HG03025 (cell line): ENCODE measurements at regions not wholly inside any gene's neighbourhood (a gene's known extent, or its start where the extent isn't known, plus 50 kb on each side); places are given as distances from the start of the nearest gene placed in this dataset.
"Not testable (repeated sequence)": the region's sequence is repeated elsewhere in the genome, so short reads cannot be mapped to it uniquely, and the experiment has no call there.

Source experiments
- ATAC-seq: cut with Tn5 transposase; IDR thresholded peaks from one replicate; pipeline ENCODE4 v1.9.1; 2021; ENCODE audit warnings: mild to moderate bottlenecking, moderate library complexity; ENCODE audit not compliant: unreplicated experiment, low FRiP score

DNA sequence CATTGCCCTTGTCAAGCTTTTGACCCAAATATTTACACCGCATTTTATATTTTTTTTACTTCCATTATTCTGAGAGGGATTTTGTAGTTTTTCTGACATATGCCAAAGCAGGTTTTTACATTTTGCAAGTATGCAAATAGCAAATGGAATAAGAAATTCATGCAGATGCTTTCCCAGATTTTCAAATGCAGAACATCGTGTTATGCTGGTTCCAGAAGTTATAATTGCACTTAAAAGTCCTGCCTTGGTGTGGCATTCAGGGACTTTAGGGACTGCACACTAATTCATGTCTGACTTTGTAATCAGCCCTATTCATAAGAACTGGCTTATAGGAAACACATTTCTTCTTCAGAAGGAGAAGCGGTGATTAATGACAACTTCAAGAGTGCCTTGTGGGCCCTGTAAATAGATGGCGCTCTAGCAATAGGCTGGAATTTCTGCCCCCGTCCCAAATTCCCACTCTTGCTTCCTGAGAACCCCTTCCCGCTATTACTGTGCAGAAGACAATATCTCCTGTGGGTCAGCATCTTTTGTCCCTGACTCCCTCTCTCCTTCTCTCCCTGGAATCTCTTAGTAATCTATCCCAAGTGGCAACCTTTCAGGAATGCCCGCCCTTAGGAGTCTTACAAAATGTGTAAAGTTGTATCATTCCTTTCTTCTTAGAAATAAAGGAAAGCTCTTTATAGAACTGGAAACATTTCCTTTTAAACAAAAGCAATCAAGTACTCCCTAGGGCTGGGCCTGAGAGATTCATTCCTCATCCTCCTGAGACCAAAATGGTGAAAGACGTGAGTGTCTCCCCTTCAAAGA lies 264.0 kb downstream of the INHBA start:
- no peak for ATAC-seq

DNA sequence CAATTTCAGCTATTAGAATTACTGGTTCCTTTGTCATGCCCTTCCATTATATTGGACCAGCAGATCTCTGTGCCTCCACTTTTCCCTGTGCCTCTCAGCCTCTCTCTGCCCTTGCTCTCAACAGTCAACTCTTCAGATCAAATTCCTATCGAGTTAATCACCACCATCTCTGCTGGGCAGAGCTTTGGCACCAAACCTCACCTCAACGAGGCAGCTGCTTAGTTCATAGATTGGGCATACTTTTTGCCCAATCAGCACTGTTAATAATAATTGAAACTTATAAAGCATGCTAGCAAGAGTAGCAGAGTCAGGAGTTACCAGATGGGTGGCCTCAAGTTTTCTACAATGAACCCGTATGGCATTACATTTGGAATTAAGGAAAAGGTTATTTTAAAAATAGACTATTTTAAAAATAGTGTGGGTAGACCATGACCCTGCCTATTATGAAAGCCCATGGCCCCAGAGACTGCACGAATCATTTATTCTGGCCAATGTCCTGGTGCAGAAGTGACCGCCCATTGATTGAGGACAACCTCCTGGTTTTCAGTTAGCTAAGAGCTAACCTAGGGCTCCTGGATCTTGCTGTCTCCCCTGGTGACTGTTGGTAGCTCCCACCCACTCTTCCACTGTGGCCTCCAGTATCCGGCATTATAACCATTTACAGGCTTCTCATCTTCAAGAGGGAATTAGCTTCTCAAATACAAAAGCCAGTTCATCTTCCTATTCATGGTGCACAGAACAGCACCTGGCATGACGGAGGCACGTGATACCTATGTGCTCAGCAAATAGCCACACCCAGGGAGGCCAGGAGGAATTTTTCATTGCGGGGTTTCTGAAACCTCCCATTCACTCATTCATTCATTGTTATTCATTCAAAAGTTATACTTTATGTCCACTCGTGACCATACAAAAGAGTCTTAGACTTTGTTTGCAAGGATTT lies 265.4 kb downstream of the INHBA start:
- ATAC-seq: no peak

DNA sequence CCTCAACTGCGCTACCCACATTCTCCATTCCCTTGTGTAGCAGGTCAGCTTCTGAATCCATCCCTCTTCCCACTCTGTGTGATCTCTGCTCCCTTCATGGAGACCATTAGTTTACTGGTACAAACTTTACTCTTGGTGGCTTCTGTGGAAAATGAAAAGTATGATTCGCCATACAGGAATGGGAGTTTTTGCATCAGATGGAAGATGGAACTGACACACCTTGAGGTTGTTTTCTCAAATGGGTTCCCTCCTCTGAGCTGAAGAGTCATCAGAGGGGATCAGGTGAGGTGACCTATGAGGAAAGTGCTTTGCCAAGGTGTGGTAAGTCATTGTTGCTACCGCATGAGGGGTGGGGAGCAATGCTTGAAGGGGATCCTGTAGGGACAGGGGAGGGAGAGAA lies 266.8 kb downstream of the INHBA start:
- no peak for ATAC-seq

DNA sequence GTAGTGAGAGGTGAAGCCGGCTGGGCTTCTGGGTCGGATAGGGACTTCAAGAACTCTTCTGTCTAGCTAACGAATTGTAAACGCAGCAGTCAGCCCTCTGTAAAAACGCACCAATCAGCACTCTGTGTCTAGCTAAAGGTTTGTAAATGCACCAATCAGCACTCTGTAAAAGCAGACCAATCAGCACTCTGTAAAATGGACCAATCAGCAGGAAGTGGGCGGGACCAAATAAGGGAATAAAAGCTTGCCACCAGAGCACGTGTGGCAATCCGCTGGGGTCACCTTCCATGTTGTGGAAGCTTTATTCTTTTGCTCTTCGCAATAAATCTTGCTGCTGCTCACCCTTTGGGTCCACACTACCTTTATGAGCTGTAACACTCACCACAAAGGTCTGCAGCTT lies 267.9 kb downstream of the INHBA start:
- ATAC-seq: not testable (repeated sequence)

DNA sequence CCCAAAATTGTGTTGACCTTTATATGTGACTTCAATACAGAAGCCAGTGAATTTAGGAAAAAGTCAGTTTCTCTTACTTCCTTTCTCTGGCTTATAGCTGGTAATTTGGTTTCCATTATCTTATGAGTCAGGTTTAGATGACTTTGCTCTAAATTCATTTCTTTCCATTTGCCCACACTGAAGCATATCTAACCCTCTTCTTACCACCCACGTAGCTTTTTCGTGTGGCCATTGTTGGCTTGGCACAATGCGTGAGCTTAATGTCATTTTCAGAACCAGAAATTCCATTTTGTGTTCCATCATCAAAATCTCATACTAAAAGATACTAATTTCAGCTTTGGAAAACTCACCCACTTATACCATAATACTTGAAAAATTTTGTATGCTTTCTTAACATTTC lies 271.2 kb downstream of the INHBA start:
- no peak for ATAC-seq

DNA sequence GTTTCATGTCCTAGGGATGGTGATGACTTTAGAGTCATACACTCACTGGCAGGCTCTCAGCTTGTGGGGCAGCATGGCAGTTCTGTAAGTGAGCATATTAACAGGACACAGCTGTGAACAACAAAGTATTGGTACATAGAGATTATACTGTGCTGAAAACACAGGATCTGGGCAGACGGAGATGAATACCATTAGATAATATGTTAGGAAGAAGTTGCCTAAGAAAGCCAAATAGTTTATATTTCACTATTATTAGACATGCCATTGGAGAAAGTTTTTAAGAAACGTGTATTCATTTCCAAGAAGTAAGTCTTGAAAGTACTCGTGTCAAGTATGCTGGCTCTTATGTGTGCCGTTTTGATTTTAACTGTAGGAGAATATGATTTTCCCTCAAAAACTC lies 274.5 kb downstream of the INHBA start:
- ATAC-seq: no peak

DNA sequence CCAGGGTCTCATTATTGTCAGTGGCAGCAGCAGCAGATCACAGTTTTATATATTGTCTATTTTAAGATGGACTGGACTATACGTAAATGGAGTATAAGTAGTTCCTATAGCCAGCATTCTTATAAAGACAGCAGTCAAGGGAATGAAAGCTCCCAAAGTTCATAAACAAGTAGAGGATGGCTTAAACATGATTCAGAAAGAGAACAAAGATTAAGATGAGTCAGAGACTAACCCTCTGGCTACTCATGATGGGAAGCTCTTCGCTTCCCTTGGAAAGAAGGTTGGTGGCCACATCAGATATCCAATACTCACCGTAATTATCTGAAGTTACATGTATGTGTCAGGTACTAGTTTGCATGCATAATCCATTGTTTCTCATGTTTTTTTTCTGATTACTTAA lies 277.0 kb downstream of the INHBA start:
- ATAC-seq: no peak

DNA sequence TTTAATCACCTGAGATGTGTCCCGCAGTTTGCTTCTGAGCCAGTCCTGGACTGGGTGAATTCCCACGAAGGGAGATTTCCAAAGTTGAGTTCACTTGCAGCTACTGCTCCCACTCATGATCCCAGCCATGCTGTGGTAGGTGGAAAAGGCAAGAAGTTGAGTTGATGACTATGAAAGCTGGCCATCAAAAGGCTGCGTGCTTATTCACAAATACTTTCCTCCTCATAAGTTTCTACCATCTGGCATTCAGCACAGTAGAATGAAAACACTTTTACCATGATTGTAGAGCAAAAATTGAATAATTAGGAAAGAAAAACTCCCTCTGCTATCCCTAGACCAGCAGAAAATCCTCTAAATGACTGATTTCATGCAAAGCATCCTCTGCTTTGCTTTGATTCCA lies 281.8 kb downstream of the INHBA start:
- no peak for ATAC-seq

DNA sequence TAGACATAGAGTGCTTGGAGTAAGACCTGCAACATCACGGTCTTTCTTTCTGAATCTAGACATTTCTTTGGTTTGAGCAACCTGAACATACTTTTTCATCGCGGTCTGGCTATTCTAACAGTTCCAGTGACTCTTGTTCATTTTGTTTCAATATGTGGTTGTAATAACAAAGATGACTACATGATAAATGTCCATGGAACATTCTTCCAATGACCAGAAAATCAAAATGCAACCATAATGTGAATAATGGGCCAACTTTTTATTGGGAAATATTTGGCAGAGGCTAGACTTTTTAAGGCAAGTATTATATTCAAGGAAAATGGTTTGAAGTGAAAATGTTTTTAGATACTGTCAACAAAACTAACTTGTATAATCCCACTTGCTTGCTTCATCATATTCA lies 282.5 kb downstream of the INHBA start:
- no peak for ATAC-seq

DNA sequence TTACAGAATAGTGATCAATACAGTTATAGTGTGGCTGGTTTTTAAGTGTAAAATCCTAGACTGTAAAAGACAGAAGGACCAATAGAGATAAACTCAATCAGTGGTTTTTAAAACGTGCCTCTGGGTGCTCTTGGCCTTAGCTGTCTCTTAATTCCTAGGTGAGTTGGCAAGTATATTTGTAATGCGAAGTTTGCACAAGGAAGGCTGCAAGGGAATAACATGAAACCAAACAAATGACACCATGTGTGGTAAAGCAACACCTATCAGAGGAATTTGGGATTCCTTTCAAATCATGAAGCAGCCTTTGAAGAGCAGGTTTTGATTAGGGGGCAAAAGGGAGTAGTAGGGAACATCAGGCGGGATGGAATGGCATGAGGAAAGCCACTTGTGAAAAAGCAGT lies 284.6 kb downstream of the INHBA start:
- ATAC-seq: no peak

DNA sequence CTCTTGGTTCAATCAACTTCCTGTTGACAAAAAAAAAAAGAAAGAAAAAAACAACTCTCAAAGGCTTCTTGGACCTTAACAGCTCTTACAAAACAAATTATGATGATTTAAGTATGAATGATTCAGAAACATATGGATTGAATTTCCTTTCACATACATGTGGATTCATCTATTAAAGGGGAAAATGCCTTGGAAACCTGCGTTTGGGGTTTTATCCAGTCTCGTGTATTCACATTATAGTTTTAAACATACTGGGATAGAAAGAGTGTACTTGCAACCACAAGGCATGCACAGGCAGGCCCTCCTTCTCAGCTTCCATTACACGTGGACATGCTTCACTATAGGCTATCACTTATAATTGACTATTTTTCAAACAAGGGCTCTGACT lies 286.7 kb downstream of the INHBA start:
- ATAC-seq: no peak

DNA sequence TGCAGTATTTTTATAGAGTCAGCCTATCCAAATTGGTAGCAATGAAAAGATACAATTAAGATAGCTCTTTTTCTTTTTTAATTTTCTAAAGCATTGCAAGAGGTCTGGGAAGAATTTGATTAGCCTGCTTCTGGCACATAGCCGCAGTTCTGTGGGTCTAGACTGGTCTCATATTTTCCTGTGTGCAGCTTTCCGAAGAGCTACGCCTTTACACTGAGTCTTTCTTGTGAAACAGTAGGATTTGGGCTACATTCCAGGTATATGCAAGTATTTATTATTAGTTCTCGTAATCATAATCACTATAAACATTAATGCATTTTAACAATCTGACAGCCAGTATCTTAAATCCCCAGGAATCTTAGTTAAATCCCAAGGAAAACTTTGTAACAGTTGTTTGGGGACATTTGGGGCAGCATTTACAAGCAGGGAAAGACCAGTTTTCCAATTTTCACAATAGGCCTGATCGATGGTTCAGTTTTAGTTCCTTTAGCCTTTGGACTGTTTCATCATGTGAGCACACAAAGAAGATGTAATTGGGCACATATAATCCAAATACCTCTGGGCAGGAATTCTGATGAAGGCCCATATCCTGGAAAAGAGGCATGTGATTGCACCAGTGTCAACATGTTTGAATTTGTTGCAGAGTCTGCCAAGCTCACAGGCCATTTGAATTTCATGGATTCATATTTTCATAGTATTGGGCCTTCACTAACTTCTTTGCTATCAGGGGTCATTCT lies 287.3 kb downstream of the INHBA start:
- ATAC-seq: no peak

DNA sequence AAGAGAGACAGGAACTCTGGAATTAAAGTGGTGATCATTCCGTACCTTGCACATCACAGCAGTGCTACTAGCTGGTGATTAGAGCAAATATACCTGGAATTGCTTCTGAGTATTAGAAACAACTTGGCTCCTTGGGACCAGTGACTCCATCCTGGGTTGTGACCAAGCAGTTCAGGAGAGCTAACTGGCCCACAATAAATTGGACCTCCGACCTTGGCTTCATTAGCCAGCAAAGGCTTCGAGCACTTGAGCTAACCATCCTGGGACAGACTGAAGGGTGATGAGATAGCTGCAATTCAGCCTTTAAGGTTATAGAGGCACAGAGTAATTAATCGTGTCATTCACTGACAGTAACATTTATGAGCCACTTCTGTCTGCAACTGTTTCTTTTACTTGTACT lies 287.8 kb downstream of the INHBA start:
- no peak for ATAC-seq

DNA sequence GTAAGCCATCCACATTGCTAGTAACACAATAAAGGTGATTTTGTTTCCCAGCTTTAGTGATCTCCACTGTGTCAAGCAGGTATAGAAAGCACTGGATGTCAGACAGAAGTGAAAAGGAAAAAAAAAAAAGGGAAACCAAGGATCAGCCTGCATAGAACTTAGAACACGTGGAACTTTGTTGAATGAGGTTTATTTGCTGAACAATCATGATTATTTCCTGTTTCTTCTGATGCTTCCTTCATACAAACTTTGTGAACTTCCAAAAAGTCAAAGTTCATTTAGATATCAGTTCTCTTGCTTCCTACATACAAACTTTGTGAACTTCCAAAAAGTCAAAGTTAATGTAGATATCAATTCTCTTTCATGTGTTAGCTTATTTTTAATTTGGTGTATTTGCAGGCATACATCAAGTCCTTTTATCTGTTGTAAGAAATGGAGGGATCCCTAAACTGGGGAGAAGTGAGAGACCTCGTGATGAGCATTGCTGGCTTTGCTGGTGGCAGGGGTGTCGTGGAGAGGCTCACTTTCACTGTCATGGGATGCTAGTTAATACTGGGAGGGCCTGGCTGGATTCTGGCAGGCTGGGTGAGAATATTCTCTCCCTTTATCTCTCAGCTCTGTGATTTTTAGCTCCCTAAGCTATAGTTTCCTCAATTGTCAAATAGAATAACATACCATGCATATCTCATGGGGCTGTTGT lies 298.4 kb downstream of the INHBA start:
- no peak for ATAC-seq

DNA sequence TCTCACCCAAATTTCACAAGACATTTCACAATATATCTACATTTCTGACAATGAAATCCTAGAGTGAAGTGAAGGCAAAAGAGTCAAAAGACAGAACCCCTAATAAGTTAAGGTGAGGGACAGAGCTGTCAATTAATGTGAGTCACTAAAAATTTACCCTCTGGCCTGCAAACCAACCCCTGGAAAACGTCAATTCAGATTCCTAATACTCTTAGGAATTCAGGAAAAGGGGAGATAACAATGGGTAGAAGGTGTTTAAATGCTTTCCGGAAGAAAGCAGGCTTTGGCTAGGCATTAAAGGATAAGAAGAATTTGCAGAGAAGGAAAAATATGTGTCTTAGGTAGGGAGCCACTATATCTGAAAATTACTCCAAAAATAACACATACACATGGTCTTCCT lies 299.6 kb downstream of the INHBA start:
- ATAC-seq: no peak

DNA sequence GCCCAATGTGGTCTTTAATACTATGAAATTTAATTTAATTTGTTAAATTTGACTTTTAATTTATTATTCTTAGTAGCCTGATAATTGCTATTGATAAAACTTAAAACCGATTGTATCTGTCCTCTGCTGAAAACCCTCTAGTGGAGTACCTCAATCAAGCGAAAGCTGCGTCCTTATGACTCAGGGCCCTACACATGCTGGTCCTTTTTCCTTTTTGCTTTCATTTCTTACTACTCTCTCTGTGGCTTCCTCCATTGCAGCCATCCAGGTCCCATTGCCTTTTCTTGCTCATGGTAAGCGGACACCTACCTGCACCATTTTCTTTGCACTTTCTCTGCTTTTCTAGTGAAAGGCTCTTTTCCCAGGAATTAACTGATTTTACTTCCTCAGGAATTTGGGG lies 301.1 kb downstream of the INHBA start:
- ATAC-seq: no peak

DNA sequence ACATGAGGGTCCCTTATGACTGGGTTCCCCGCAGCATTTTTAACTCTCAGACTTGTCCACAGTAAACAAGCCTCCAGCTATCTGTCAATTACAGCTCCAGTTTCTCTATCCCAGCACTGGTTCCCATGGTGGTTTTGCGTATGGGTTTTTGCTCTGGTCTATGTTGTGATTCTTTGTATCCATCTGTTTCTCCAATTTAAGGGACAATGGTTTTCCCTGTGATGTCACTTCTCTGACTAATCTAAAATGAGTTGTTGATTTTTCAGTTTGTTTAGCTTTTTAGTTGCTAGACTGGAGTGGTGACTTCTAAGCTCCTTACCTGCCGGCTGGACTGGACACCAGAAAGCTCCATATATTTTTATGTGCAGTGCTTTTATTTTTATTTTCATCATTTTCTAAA lies 303.7 kb downstream of the INHBA start:
- ATAC-seq: no peak

DNA sequence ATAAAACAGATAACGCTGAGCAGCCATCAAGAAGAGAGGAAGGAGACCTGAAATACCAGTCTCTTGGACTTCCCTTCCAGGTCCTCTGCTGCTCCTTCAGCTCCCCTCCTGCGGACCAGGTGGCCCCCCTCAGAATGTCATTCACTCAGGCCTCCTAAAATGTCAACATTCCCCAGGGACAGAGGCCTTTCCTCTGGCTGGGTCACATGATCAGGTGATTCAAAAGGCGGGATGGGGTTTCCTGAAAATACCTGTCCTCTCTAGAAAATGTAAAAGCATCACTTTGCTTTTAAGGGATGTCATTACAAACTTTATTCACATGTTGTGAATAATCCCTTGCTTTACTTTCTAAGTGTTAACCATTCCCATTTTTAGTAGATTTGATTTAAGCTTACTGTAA lies 311.1 kb downstream of the INHBA start:
- ATAC-seq: no peak

DNA sequence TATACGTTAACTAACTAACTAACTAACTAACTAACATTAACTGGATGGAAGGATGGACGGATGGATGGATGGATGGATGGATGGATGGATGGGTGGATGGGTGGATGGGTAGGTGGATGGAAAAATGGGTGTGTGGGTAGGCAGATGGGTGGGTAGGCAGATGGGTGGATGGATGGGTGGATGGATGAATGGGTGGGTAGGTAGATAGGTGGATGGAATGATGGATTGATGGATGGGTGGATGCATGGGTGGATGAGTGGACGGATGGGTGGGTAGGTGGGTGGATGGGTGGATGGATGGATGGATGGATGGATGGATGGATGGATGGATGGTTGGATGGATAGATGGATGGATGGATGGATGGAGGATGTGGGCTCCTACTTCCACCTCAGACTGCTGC lies 314.0 kb downstream of the INHBA start:
- ATAC-seq: not testable (repeated sequence)

DNA sequence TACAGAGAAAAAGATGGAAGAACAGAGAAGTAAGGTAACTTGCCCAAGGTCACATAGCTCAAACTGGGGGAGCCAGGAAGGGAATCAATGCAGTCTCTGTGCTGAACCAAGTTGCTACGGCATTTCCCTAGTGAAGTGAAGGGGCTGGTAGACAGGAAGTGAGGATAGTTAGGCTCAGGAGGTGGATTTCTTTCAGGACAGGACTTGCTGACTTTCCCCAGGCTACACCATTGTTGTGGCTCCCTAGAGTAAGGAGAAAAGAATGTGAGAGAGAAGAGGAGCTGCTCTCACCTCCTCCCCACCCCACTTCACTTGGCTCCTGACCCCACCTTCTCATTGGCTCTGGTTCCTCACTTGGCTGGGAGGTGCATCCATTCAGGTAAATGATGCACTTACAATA lies 316.9 kb downstream of the INHBA start:
- no peak for ATAC-seq

DNA sequence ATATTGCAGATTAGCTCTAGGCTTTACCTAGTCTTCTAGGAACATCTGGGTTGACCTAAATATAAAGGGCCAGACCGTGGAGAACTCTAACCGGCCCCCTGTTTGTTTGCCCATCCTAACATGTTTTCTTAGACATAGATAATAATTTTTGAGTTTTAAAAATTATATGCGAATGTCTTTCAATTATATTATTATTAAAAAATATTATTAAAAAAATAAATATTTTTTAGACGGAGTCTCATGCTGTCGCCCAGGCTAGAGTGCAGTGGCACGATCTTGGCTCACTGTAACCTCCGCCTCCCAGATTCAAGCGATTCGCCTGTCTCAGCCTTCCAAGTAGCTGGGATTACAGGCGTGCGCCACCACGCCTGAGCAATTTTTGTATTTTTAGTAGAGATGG lies 318.5 kb downstream of the INHBA start:
- no peak for ATAC-seq
